GM23338 (cell line): ENCODE measurements at regions not wholly inside any gene's neighbourhood (a gene's known extent, or its start where the extent isn't known, plus 50 kb on each side); places are given as distances from the start of the nearest gene placed in this dataset.

ENCODE experiments used
- ATAC-seq: fragments of 200-7000 bp; cut with Tn5 transposase; 3 replicates; pipeline ENCODE4 v1.9.1; 2020
- DNase-seq: peaks from one replicate; pipeline ENCODE4 v3.0.0-alpha.2; 2015; ENCODE audit warnings: low spot score
- H2AFZ ChIP-seq: fragments of 200-600 bp; sonication (generic); 2 replicates; pipeline ENCODE4 v1.8.0; 2016; ENCODE audit warnings: antibody characterized with exemption, mild to moderate bottlenecking, moderate library complexity
- H3F3A ChIP-seq: fragments of 200-600 bp; sonication (generic); replicated peaks from 2 replicates; pipeline ENCODE4 v1.8.0; 2017; ENCODE audit warnings: antibody characterized with exemption, mixed run types, low read depth
- H3K27ac ChIP-seq: fragments of 200-600 bp; sonication (generic); 2 replicates; pipeline ENCODE4 v1.6.1; 2016; ENCODE audit warnings: low read depth
- H3K27me3 ChIP-seq: fragments of 200-600 bp; sonication (generic); 2 replicates; pipeline ENCODE4 v1.8.0; 2016; ENCODE audit warnings: mild to moderate bottlenecking, mixed run types, moderate library complexity; ENCODE audit not compliant: insufficient read depth
- H3K36me3 ChIP-seq: fragments of 200-600 bp; sonication (generic); 2 replicates; pipeline ENCODE4 v1.8.0; 2016; ENCODE audit warnings: mild to moderate bottlenecking; ENCODE audit not compliant: insufficient read depth
- H3K4me1 ChIP-seq: fragments of 200-600 bp; sonication (generic); 2 replicates; pipeline ENCODE4 v1.8.0; 2016; ENCODE audit warnings: mild to moderate bottlenecking, moderate library complexity; ENCODE audit not compliant: insufficient read depth
- H3K4me2 ChIP-seq: fragments of 200-600 bp; sonication (generic); 2 replicates; pipeline ENCODE4 v1.7.1; 2017; ENCODE audit warnings: mixed run types
- H3K4me3 ChIP-seq: fragments of 200-600 bp; sonication (generic); 2 replicates; pipeline ENCODE4 v1.6.1; 2016; ENCODE audit warnings: mixed run types
- H3K79me2 ChIP-seq: fragments of 200-600 bp; sonication (generic); replicated peaks from 2 replicates; pipeline ENCODE4 v1.8.0; 2017; ENCODE audit warnings: mild to moderate bottlenecking; ENCODE audit not compliant: insufficient read depth
- H3K9me2 ChIP-seq: fragments of 200-600 bp; sonication (generic); 2 replicates; pipeline ENCODE4 v1.8.0; 2017; ENCODE audit not compliant: insufficient read depth
- H4K20me1 ChIP-seq: fragments of 200-600 bp; sonication (generic); replicated peaks from 2 replicates; pipeline ENCODE4 v1.8.0; 2017; ENCODE audit warnings: mild to moderate bottlenecking; ENCODE audit not compliant: insufficient read depth
- H3K27ac Mint-ChIP-seq: 2 replicates; pipeline ENCODE4 v1.8.0; 2020; ENCODE audit warnings: inconsistent platforms, mild to moderate bottlenecking, moderate library complexity, mixed read lengths
- H3K27me3 Mint-ChIP-seq: 3 replicates; pipeline ENCODE4 v1.8.0; 2022; ENCODE audit warnings: low read depth, mild to moderate bottlenecking, moderate library complexity, mixed read lengths, inconsistent platforms; ENCODE audit not compliant: insufficient read depth, poor library complexity
- H3K36me3 Mint-ChIP-seq: 3 replicates; pipeline ENCODE4 v1.8.0; 2021; ENCODE audit warnings: low read depth, mild to moderate bottlenecking, inconsistent platforms, moderate library complexity, mixed read lengths
- H3K4me1 Mint-ChIP-seq: 3 replicates; pipeline ENCODE4 v1.8.0; 2020; ENCODE audit warnings: mild to moderate bottlenecking, inconsistent platforms, mixed read lengths
- H3K4me3 Mint-ChIP-seq: 3 replicates; pipeline ENCODE4 v1.8.0; 2021; ENCODE audit warnings: moderate library complexity, mild to moderate bottlenecking, inconsistent platforms, mixed read lengths
- H3K9me3 Mint-ChIP-seq: 3 replicates; pipeline ENCODE4 v1.8.0; 2020; ENCODE audit warnings: moderate library complexity, mild to moderate bottlenecking, inconsistent platforms, mixed read lengths
- CTCF ChIP-seq, 2 experiments: fragments of 200-600 bp in 1 of 2; sonication (generic) in 1 of 2; conservative IDR thresholded peaks; 2 replicates each; pipeline versions ENCODE4 v1.5.1 to v1.6.1; 2016 to 2017; ENCODE audit warnings: antibody characterized with exemption in 2 of 2, low read depth in 2 of 2, mild to moderate bottlenecking in 2 of 2, moderate library complexity in 1 of 2
- JUNB ChIP-seq: IDR thresholded peaks from one replicate; pipeline ENCODE4 v1.6.1; 2016; ENCODE audit warnings: antibody characterized with exemption; ENCODE audit not compliant: unreplicated experiment
- POLR2AphosphoS5 ChIP-seq: IDR thresholded peaks from 2 replicates; pipeline ENCODE4 v1.6.1; 2016; ENCODE audit warnings: antibody characterized with exemption, low read depth
- STAT1 ChIP-seq: IDR thresholded peaks from one replicate; pipeline ENCODE4 v1.6.1; 2016; ENCODE audit warnings: antibody characterized with exemption; ENCODE audit not compliant: unreplicated experiment
- ZNF114 ChIP-seq: fragments of 250-450 bp; sonication (Bioruptor Pico); IDR thresholded peaks from 2 replicates; pipeline ENCODE4 v1.5.0; 2020; ENCODE audit warnings: mild to moderate bottlenecking, moderate library complexity
- ZNF331 ChIP-seq: fragments of 250-450 bp; sonication (Bioruptor Pico); IDR thresholded peaks from 2 replicates; pipeline ENCODE4 v1.5.0; 2020; ENCODE audit warnings: low read depth, mild to moderate bottlenecking, moderate library complexity
- ZNF462 ChIP-seq: fragments of 250-450 bp; sonication (Bioruptor Pico); IDR thresholded peaks from 2 replicates; pipeline ENCODE4 v1.5.0; 2020; ENCODE audit warnings: mild to moderate bottlenecking, moderate library complexity

- TF ChIP-seq POLR2AphosphoS5 (no peak), STAT1 (no peak), JUNB (no peak), ZNF462 (CRISPR knock-in tag) (no peak), ZNF114 (CRISPR knock-in tag) (no peak), CTCF (conservative IDR thresholded peaks at IDR 0.05; ENCODE audit: low read depth in 2 of 2) (no peak), ZNF331 (no peak)
- peak overlapping the region; percentile 57 for H2AFZ ChIP-seq
- no peak overlapping the region for H3K4me2 ChIP-seq
- H3K9me3 Mint-ChIP-seq: peaks cover 4% of the 10 kb centered on the region
- H3K9me2 ChIP-seq: peaks cover 8% of the 10 kb centered on the region; the same call in 1 of the 2 replicates
- no peaks in the 10 kb centered on the region for H3F3A ChIP-seq
- H3K4me1 ChIP-seq: peaks cover 8% of the 10 kb centered on the region; the same call in 1 of the 2 replicates
- H3K27me3 Mint-ChIP-seq: peaks cover 4% of the 10 kb centered on the region
- H3K4me3 ChIP-seq: no peak overlapping the region
- peaks cover 5% of the 10 kb centered on the region; the same call in 2 of the 3 replicates for H3K36me3 Mint-ChIP-seq
- H3K4me3 Mint-ChIP-seq: no peak overlapping the region
- no peaks in the 10 kb centered on the region for H3K79me2 ChIP-seq
- no peak for DNase-seq
- no peak for ATAC-seq
- no peak overlapping the region; the same call in 1 of the 2 replicates for H3K27ac Mint-ChIP-seq
- peaks cover 2% of the 10 kb centered on the region; the same call in 1 of the 2 replicates for H3K36me3 ChIP-seq
- H4K20me1 ChIP-seq: no peaks in the 10 kb centered on the region
- no peak overlapping the region for H3K27ac ChIP-seq
- peaks cover 9% of the 10 kb centered on the region; the same call in 2 of the 3 replicates for H3K4me1 Mint-ChIP-seq
- no peaks in the 10 kb centered on the region for H3K27me3 ChIP-seq
These were observed 268.8 kb upstream of the NR5A2 start for GRCh38 chr1:199758626-199759255.
